ENCODE measurements at regions not wholly inside any gene's neighbourhood (a gene's known extent, or its start where the extent isn't known, plus 50 kb on each side); places are given as distances from the start of the nearest gene placed in this dataset.

DNA sequence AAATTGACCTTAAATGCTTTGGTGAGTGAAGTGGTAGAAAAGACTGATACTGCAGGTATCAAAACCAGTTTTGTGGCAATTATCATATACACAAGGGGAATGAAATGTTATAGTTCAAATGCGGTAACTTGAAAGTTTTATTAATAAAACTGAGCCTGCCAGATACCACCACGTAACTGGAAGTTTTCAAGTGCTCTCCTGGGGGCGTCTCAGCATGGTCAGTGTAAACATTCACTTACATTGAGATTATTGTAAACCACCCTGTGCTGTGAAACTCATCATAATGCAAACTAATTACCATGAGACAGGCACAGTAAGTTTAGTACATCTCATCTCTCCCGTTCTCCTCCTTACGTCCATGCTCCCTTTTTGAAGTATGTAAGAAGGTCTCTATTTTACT, 280.7 kb upstream of the FAR2 start:
- H3K79me2 ChIP-seq (ENCODE audit: insufficient read depth, low read length), result no peaks in the 10 kb centered on the region
- no peaks in the 10 kb centered on the region for H3K36me3 ChIP-seq (ENCODE audit: insufficient read depth, low read length)
- DNase-seq, result no peak
- H3K27me3 ChIP-seq (ENCODE audit: insufficient read depth, low read length, poor library complexity), result peaks cover 12% of the 10 kb centered on the region
- H3K4me3 ChIP-seq (ENCODE audit: low read depth in 1 of 2, low read length in 2 of 2), result no peak overlapping the region
- H2AFZ ChIP-seq (ENCODE audit: low read depth, low read length), result no peak overlapping the region
- no peak overlapping the region for H3K4me2 ChIP-seq (ENCODE audit: insufficient read depth, low read length)
- H3K9ac ChIP-seq (ENCODE audit: low read depth, low read length), result no peak overlapping the region
- no peaks in the 10 kb centered on the region for H4K20me1 ChIP-seq (ENCODE audit: insufficient read depth, low read length)
- TF ChIP-seq, protein P1, sequence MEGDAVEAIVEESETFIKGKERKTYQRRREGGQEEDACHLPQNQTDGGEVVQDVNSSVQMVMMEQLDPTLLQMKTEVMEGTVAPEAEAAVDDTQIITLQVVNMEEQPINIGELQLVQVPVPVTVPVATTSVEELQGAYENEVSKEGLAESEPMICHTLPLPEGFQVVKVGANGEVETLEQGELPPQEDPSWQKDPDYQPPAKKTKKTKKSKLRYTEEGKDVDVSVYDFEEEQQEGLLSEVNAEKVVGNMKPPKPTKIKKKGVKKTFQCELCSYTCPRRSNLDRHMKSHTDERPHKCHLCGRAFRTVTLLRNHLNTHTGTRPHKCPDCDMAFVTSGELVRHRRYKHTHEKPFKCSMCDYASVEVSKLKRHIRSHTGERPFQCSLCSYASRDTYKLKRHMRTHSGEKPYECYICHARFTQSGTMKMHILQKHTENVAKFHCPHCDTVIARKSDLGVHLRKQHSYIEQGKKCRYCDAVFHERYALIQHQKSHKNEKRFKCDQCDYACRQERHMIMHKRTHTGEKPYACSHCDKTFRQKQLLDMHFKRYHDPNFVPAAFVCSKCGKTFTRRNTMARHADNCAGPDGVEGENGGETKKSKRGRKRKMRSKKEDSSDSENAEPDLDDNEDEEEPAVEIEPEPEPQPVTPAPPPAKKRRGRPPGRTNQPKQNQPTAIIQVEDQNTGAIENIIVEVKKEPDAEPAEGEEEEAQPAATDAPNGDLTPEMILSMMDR (IDR thresholded peaks at IDR 0.05; ENCODE audit: borderline replicate concordance, extremely low read depth, low read length, poor library complexity, severe bottlenecking), result no peak
- TF ChIP-seq EZH2 (IDR thresholded peaks at IDR 0.05; ENCODE audit: borderline replicate concordance, low read depth, low read length, severe bottlenecking), result no peak
- no peak overlapping the region for H3K27ac ChIP-seq (ENCODE audit: low read length)
- H3K4me1 ChIP-seq (ENCODE audit: insufficient read depth, low read length), result no peaks in the 10 kb centered on the region
- no peaks in the 10 kb centered on the region for H3K9me3 ChIP-seq (ENCODE audit: insufficient read depth, low read length, severe bottlenecking)
- no peak for ATAC-seq (ENCODE audit: insufficient read depth, low read depth)

DNA sequence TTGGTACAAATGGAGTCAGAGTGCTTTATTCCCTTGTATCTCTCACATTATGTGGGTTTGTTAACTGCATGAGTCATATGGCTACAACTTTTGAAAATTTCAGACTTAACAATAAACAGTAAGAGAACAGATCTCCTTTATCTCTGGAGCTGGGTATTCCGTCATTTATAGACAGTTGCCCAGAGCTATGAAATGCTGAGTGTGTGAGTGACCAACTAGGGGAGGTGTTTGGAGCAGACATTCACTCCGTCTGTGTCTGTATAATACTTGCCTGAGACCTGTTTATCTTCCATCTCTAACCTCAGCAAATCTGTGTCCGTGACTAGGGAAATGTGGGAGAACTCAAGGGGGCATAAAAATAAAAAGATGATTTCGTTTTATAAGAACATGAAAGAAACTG, 279.9 kb upstream of the FAR2 start:
- H3K27ac ChIP-seq (ENCODE audit: low read length), result no peak overlapping the region
- no peaks in the 10 kb centered on the region for H3K4me1 ChIP-seq (ENCODE audit: insufficient read depth, low read length)
- no peaks in the 10 kb centered on the region for H3K9me3 ChIP-seq (ENCODE audit: insufficient read depth, low read length, severe bottlenecking)
- H3K4me3 ChIP-seq (ENCODE audit: low read depth in 1 of 2, low read length in 2 of 2), result no peak overlapping the region
- ATAC-seq (ENCODE audit: insufficient read depth, low read depth) (no peak), DNase-seq (no peak)
- TF ChIP-seq, protein P1 (IDR thresholded peaks at IDR 0.05; ENCODE audit: borderline replicate concordance, extremely low read depth, low read length, poor library complexity, severe bottlenecking), result no peak
- TF ChIP-seq EZH2 (IDR thresholded peaks at IDR 0.05; ENCODE audit: borderline replicate concordance, low read depth, low read length, severe bottlenecking), result no peak
- no peak overlapping the region for H3K9ac ChIP-seq (ENCODE audit: low read depth, low read length)
- no peaks in the 10 kb centered on the region for H3K36me3 ChIP-seq (ENCODE audit: insufficient read depth, low read length)
- no peak overlapping the region for H3K4me2 ChIP-seq (ENCODE audit: insufficient read depth, low read length)
- no peaks in the 10 kb centered on the region for H4K20me1 ChIP-seq (ENCODE audit: insufficient read depth, low read length)
- H3K27me3 ChIP-seq (ENCODE audit: insufficient read depth, low read length, poor library complexity), result peaks cover 12% of the 10 kb centered on the region
- no peaks in the 10 kb centered on the region for H3K79me2 ChIP-seq (ENCODE audit: insufficient read depth, low read length)
- H2AFZ ChIP-seq (ENCODE audit: low read depth, low read length), result no peak overlapping the region

DNA sequence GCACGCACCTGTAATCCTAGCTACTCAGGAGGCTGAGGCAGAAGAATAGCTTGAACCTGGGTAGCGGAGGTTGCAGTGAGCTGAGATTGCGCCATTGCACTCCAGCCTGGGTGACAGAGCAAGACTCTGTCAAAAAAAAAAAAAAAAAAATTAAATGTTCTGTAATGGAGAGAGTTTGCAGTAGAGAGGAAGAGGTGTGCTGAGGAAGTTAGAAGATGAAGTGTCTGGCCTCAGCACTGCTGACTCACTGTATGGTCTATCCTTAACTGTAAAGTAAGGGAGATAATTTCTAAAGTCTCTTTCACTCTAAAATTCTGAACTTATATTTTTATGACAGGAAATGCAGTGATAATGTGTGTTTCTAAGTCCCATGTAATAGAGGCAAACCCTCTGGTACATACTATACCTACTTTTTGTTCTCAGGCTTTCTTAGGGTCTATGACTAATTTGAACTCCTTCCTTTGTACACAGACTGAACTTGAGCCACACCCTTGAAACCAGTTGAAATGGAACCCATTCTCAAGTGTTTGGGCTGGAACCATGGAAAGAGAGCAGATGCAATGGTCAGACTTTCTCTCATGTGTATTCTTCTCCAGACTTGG, 278.1 kb upstream of the FAR2 start:
- Histone ChIP-seq H3K27me3 (ENCODE audit: insufficient read depth, low read length, poor library complexity) (peaks cover 12% of the 10 kb centered on the region), H3K79me2 (ENCODE audit: insufficient read depth, low read length) (no peaks in the 10 kb centered on the region), H3K9me3 (ENCODE audit: insufficient read depth, low read length, severe bottlenecking) (no peaks in the 10 kb centered on the region), H3K4me3 (ENCODE audit: low read depth in 1 of 2, low read length in 2 of 2) (no peak overlapping the region), H3K4me1 (ENCODE audit: insufficient read depth, low read length) (no peaks in the 10 kb centered on the region), H3K27ac (ENCODE audit: low read length) (no peak overlapping the region), H2AFZ (ENCODE audit: low read depth, low read length) (no peak overlapping the region), H3K36me3 (ENCODE audit: insufficient read depth, low read length) (no peaks in the 10 kb centered on the region), H3K9ac (ENCODE audit: low read depth, low read length) (no peak overlapping the region), H4K20me1 (ENCODE audit: insufficient read depth, low read length) (no peaks in the 10 kb centered on the region), H3K4me2 (ENCODE audit: insufficient read depth, low read length) (no peak overlapping the region)
- DNase-seq (no peak), ATAC-seq (ENCODE audit: insufficient read depth, low read depth) (no peak)
- TF ChIP-seq EZH2 (IDR thresholded peaks at IDR 0.05; ENCODE audit: borderline replicate concordance, low read depth, low read length, severe bottlenecking), result no peak
- TF ChIP-seq, protein P1 (IDR thresholded peaks at IDR 0.05; ENCODE audit: borderline replicate concordance, extremely low read depth, low read length, poor library complexity, severe bottlenecking), result no peak
